Ovary (tissue), 7 donors: ENCODE measurements at regions not wholly inside any gene's neighbourhood (a gene's known extent, or its start where the extent isn't known, plus 50 kb on each side); places are given as distances from the start of the nearest gene placed in this dataset.

ENCODE experiments used
- DNase-seq, 5 donors: peaks; one replicate each; pipeline ENCODE4 v3.0.0-alpha.2; 2019 to 2020
- H3K27ac ChIP-seq, 2 donors: fragments of 200-600 bp; one replicate each; pipeline versions ENCODE4 v1.5.1 to v1.8.0; 2019 to 2022
- H3K27me3 ChIP-seq: fragments of 200-600 bp; one replicate; pipeline ENCODE4 v1.8.0; 2022
- H3K36me3 ChIP-seq: fragments of 200-600 bp; sonication (generic); one replicate; pipeline ENCODE4 v1.5.1; 2019
- H3K4me1 ChIP-seq: one replicate; pipeline ENCODE4 v1.8.1; 2013; ENCODE audit warnings: mild to moderate bottlenecking, moderate library complexity; ENCODE audit not compliant: insufficient read depth
- H3K4me3 ChIP-seq: fragments of 200-600 bp; sonication (generic); one replicate; pipeline ENCODE4 v1.5.1; 2017
- H3K9me3 ChIP-seq, 2 donors: fragments of 200-600 bp in 1 of 2; sonication (generic) in 1 of 2; one replicate each; pipeline versions ENCODE4 v1.5.1 to v1.8.1; 2013 to 2019; ENCODE audit warnings: mild to moderate bottlenecking in 1 of 2, moderate library complexity in 1 of 2
- CTCF ChIP-seq, 3 donors: fragments of 450-650 bp in 2 of 3; fragments of 200-600 bp in 1 of 3; IDR thresholded peaks; one replicate each; pipeline versions ENCODE4 v1.5.1 to v1.8.0; 2016 to 2022; ENCODE audit warnings: antibody characterized with exemption in 3 of 3, mild to moderate bottlenecking in 1 of 3
- EP300 ChIP-seq: sonication (generic); formaldehyde crosslinking; IDR thresholded peaks from one replicate; pipeline ENCODE4 v1.6.1; 2017; ENCODE audit warnings: antibody characterized with exemption
- POLR2A ChIP-seq: fragments of 450-650 bp; IDR thresholded peaks from one replicate; pipeline ENCODE4 v1.6.1; 2017; ENCODE audit warnings: antibody characterized with exemption, mild to moderate bottlenecking, moderate library complexity
- WGBS, 3 donors: extraction: QIAGEN DNeasy Blood & Tissue Kit in 1 of 3; methylation state at CpG; one replicate each; pipeline versions ENCODE4 v1.1.5 to v1.1.7; 2013 to 2017; 5-methylcytosine and 5-hydroxymethylcytosine counted together
- intact Hi-C, 4 donors: fragments of 100-400 bp; cut with DNase I; formaldehyde crosslinking; loops; one replicate each; pipeline versions ENCODE4 v1.11.0 to v1.15.1; 2022 to 2023
- donor health status: DM: no; HTN: no; CAD: no; lungs with moderate emphysema.
- donor health status: DM: no; HTN: no; CAD: no.
- donor health status: Bipolar disorder and iron deficiency.
- donor health status: DM: no; HTN: no; CAD: no.
- donor health status: DM: yes; HTN: yes; CAD: no.

DNA sequence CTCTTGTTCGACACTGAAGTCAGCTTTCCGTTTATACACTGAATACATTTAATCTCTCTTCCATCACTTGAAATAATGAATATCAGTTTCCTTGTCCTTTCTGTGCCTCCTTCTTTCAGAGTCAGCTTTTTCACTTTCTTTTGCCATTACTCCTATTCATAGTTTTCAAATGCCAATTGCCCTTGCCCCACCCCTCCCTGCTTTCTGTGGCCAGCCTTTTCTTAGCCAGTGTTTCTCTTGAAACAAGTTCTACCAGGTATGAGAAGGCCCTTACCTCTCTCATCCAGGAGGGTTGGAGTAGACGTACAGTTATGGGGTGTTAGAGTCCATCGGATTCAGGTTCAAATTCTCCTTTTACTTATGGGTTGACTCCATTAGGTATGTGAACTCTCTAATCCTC, 574.7 kb upstream of the SEMA6A start:
- Histone ChIP-seq H3K4me1 (no peaks in the 10 kb centered on the region), H3K36me3 (no peaks in the 10 kb centered on the region), H3K27ac (no peak overlapping the region), H3K9me3 (no peaks in the 10 kb centered on the region), H3K4me3 (no peak overlapping the region), H3K27me3 (no peaks in the 10 kb centered on the region)
- intact Hi-C loops, result loop anchor here in 1 of 4 donors (10.0 kb wide), 1 partner anchor 1015 kb away; no protein-coding TSS in a partner anchor
- TF ChIP-seq POLR2A (no peak), EP300 (no peak), CTCF (IDR thresholded peaks at IDR 0.05) (no peak)
- 93 to 97% (median 96%) methylated on average over 4 of the region's 4 CpGs for WGBS, 3 donors
- DNase-seq, result no peak

GRCh38 chr5:117144086-117144485, 569.5 kb upstream of the SEMA6A start:
- no peak overlapping the region for H3K27ac ChIP-seq
- H3K9me3 ChIP-seq, result no peaks in the 10 kb centered on the region
- no peak for DNase-seq
- TF ChIP-seq CTCF (IDR thresholded peaks at IDR 0.05) (no peak), POLR2A (no peak), EP300 (no peak)
- H3K4me1 ChIP-seq, result no peaks in the 10 kb centered on the region
- no peaks in the 10 kb centered on the region for H3K36me3 ChIP-seq
- intact Hi-C loops, result loop anchor here in 1 of 4 donors (10.0 kb wide), 1 partner anchor 1009 kb away; no protein-coding TSS in a partner anchor
- H3K27me3 ChIP-seq, result no peaks in the 10 kb centered on the region
- no peak overlapping the region for H3K4me3 ChIP-seq

- intact Hi-C loops, result loop anchor here in 1 of 4 donors (10.0 kb wide), 1 partner anchor 1009 kb away; no protein-coding TSS in a partner anchor
- Histone ChIP-seq H3K4me1 (no peaks in the 10 kb centered on the region), H3K27me3 (no peaks in the 10 kb centered on the region), H3K4me3 (no peak overlapping the region), H3K9me3 (no peaks in the 10 kb centered on the region), H3K36me3 (no peaks in the 10 kb centered on the region), H3K27ac (no peak overlapping the region)
- no peak for DNase-seq
- TF ChIP-seq CTCF (IDR thresholded peaks at IDR 0.05) (no peak), EP300 (no peak), POLR2A (no peak)
These were observed 568.8 kb upstream of the SEMA6A start for GRCh38 chr5:117143406-117143805.

DNA sequence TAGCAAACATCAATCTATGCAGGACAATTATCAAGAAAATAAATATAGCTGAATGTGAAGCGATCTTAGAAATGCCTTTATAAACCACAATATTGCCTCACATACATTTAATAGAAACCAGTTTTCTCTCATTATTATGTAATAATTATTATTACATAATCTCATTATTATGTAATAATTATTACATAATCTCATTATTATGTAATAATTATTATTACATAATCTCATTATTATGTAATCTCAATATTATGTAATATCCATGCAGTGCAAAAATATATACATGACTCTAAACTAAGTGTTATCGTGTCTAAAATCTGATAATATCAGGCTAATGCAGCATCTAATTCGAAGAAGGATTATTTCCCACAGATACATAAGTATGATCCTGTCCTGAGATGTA, 563.9 kb upstream of the SEMA6A start:
- H3K9me3 ChIP-seq, result no peaks in the 10 kb centered on the region
- intact Hi-C loops, result no loop called here
- no peak for DNase-seq
- H3K27me3 ChIP-seq, result no peaks in the 10 kb centered on the region
- H3K36me3 ChIP-seq, result no peaks in the 10 kb centered on the region
- H3K4me1 ChIP-seq, result no peaks in the 10 kb centered on the region
- TF ChIP-seq POLR2A (no peak), CTCF (IDR thresholded peaks at IDR 0.05) (no peak), EP300 (no peak)
- 95 to 98% (median 96%) methylated on average over 3 of the region's 3 CpGs for WGBS, 3 donors
- no peak overlapping the region for H3K4me3 ChIP-seq
- H3K27ac ChIP-seq, result no peak overlapping the region

DNA sequence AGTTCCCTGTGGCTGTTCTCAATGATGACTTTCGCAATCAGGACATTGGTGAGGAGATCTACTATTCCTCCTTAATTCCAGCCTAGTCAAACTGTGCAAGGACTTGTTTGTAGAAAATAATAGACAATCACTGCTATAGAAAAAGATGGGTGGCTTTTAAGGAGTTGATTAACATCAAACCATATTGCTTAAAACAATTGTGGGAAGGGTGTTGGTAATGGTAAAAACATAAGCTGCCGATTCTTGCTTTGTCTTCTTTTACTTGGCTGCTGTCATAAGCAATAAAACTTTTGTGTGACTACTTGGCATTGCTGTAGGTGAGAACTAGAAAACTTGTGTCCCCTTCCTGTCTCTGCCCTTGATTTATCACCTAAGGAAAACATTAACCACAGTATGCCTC, 561.2 kb upstream of the SEMA6A start:
- Histone ChIP-seq H3K4me3 (no peak overlapping the region), H3K9me3 (no peaks in the 10 kb centered on the region), H3K27ac (no peak overlapping the region), H3K4me1 (no peaks in the 10 kb centered on the region), H3K36me3 (no peaks in the 10 kb centered on the region), H3K27me3 (no peaks in the 10 kb centered on the region)
- WGBS, 3 donors, result 92 to 94% (median 92%) methylated on average over 2 of the region's 2 CpGs
- intact Hi-C loops, result no loop called here
- no peak for DNase-seq
- TF ChIP-seq CTCF (IDR thresholded peaks at IDR 0.05) (no peak), EP300 (no peak), POLR2A (no peak)
